Vagina (tissue), 2 donors: ENCODE measurements at regions not wholly inside any gene's neighbourhood (a gene's known extent, or its start where the extent isn't known, plus 50 kb on each side); places are given as distances from the start of the nearest gene placed in this dataset.

Experiments used
- POLR2A ChIP-seq, 2 donors: fragments of 450-650 bp; IDR thresholded peaks; one replicate each; pipeline ENCODE4 v1.6.1; 2017; ENCODE audit warnings: antibody characterized with exemption in 2 of 2, mild to moderate bottlenecking in 2 of 2, moderate library complexity in 2 of 2
- TF ChIP-seq, protein P1 (sequence below), 3 experiments: fragments of 450-650 bp in 2 of 3; fragments of 200-600 bp in 1 of 3; sonication (generic) in 1 of 3; IDR thresholded peaks; one replicate each; pipeline ENCODE4 v1.5.1; 2017 to 2019; ENCODE audit warnings: antibody characterized with exemption in 3 of 3, mild to moderate bottlenecking in 2 of 3, moderate library complexity in 2 of 3

DNA sequence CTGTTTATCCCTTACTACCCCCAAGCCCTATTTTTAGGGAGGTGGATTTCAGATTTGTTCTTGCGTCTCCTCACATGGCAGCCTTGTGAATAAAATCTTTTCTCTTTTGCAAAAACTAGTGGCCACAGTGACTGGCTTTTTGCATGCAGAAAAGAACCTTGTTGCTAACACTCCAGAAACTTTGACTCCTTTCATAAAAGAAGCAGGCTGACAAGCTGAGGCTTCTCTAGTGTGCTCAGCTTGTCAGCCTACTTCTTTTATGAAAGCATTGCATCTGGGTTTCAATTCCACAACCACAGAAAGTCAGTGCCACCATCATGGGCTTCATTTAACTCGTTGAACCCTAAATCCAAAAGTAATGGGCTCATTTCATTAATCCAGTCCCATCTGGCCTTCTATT is 761.0 kb upstream of the COBL start:
- TF ChIP-seq POLR2A (IDR thresholded peaks at IDR 0.05) = no peak
- TF ChIP-seq, protein P1, sequence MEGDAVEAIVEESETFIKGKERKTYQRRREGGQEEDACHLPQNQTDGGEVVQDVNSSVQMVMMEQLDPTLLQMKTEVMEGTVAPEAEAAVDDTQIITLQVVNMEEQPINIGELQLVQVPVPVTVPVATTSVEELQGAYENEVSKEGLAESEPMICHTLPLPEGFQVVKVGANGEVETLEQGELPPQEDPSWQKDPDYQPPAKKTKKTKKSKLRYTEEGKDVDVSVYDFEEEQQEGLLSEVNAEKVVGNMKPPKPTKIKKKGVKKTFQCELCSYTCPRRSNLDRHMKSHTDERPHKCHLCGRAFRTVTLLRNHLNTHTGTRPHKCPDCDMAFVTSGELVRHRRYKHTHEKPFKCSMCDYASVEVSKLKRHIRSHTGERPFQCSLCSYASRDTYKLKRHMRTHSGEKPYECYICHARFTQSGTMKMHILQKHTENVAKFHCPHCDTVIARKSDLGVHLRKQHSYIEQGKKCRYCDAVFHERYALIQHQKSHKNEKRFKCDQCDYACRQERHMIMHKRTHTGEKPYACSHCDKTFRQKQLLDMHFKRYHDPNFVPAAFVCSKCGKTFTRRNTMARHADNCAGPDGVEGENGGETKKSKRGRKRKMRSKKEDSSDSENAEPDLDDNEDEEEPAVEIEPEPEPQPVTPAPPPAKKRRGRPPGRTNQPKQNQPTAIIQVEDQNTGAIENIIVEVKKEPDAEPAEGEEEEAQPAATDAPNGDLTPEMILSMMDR (IDR thresholded peaks at IDR 0.05) = no peak
